HEK293 (cell line): ENCODE measurements at regions not wholly inside any gene's neighbourhood (a gene's known extent, or its start where the extent isn't known, plus 50 kb on each side); places are given as distances from the start of the nearest gene placed in this dataset.

Source experiments
- CTCF ChIA-PET: fragments of 350-600 bp; formaldehyde crosslinking; extraction: SDS; loops from one replicate; lab custom pipeline; 2021; ENCODE audit warnings: antibody characterized with exemption; lab: Yijun Ruan, JAX
- POLR2A ChIA-PET: fragments of 300-600 bp; formaldehyde crosslinking; extraction: SDS; loops from one replicate; lab custom pipeline; 2020; ENCODE audit warnings: antibody characterized with exemption, inconsistent platforms; lab: Yijun Ruan, JAX
- H3K27ac ChIP-seq: fragments of 200-500 bp; sonication (Bioruptor generic); 2 replicates; pipeline ENCODE4 v1.5.1; 2014; ENCODE audit warnings: low read depth, low read length, control low read depth, inconsistent platforms; ENCODE audit errors: extremely low read depth
- H3K36me3 ChIP-seq, 2 experiments: fragments of 200-500 bp in 1 of 2; sonication (Bioruptor generic) in 1 of 2; 1 replicate in 1 of 2; 2 replicates in 1 of 2; pipeline ENCODE4 v1.5.1; 2014 to 2017; ENCODE audit warnings: inconsistent platforms in 2 of 2, low read length in 2 of 2; ENCODE audit not compliant: control insufficient read depth in 2 of 2, insufficient read depth in 1 of 2
- H3K4me1 ChIP-seq: fragments of 200-500 bp; sonication (Bioruptor generic); 2 replicates; pipeline ENCODE4 v1.5.1; 2014; ENCODE audit warnings: mild to moderate bottlenecking, low read length, inconsistent platforms; ENCODE audit not compliant: control insufficient read depth, insufficient read depth
- H3K4me3 ChIP-seq: 2 replicates; pipeline ENCODE4 v1.5.1; 2011; ENCODE audit warnings: low read depth, mild to moderate bottlenecking, control low read depth, low read length, moderate library complexity
- H3K9me3 ChIP-seq: fragments of 200-500 bp; sonication (Bioruptor generic); 2 replicates; pipeline ENCODE4 v1.5.1; 2014; ENCODE audit warnings: low read depth, low read length, inconsistent platforms; ENCODE audit not compliant: control insufficient read depth, insufficient read depth
- HOXA7 ChIP-seq: sonication (generic); formaldehyde crosslinking; IDR thresholded peaks from 2 replicates; pipeline ENCODE4 v1.8.1; 2022; ENCODE audit warnings: missing genetic modification reagents, borderline replicate concordance
- KLF1 ChIP-seq: fragments of 450-650 bp; formaldehyde crosslinking; IDR thresholded peaks from 2 replicates; pipeline ENCODE4 v1.5.1; 2016; ENCODE audit warnings: missing biosample characterization, missing genetic modification characterization
- MYNN ChIP-seq: fragments of 450-650 bp; formaldehyde crosslinking; IDR thresholded peaks from 2 replicates; pipeline ENCODE4 v1.5.1; 2016; ENCODE audit warnings: missing biosample characterization, missing genetic modification characterization, borderline replicate concordance
- SCRT2 ChIP-seq: fragments of 450-650 bp; formaldehyde crosslinking; IDR thresholded peaks from 2 replicates; pipeline ENCODE4 v1.5.1; 2016; ENCODE audit warnings: missing biosample characterization, missing genetic modification characterization
- TRIM28 ChIP-seq: IDR thresholded peaks from 2 replicates; pipeline ENCODE4 v1.6.1; 2011; ENCODE audit warnings: low read length, control low read depth, borderline replicate concordance
- ZBTB1 ChIP-seq: fragments of 450-650 bp; formaldehyde crosslinking; IDR thresholded peaks from 2 replicates; pipeline ENCODE4 v1.5.1; 2016; ENCODE audit warnings: missing biosample characterization, missing genetic modification characterization
- ZEB2 ChIP-seq: fragments of 450-650 bp; formaldehyde crosslinking; IDR thresholded peaks from 2 replicates; pipeline ENCODE4 v1.5.1; 2016; ENCODE audit warnings: missing biosample characterization, missing genetic modification characterization
- ZNF112 ChIP-seq: fragments of 450-650 bp; formaldehyde crosslinking; IDR thresholded peaks from 2 replicates; pipeline ENCODE4 v1.5.0; 2017; ENCODE audit warnings: missing biosample characterization, missing genetic modification characterization
- ZNF169 ChIP-seq: fragments of 450-650 bp; formaldehyde crosslinking; IDR thresholded peaks from 2 replicates; pipeline ENCODE4 v1.5.1; 2016; ENCODE audit warnings: missing biosample characterization, missing genetic modification characterization
- ZNF555 ChIP-seq: fragments of 450-650 bp; formaldehyde crosslinking; conservative IDR thresholded peaks from 2 replicates; pipeline ENCODE4 v1.5.1; 2017; ENCODE audit warnings: missing biosample characterization, mild to moderate bottlenecking, missing genetic modification characterization, inconsistent platforms
- ZNF777 ChIP-seq: fragments of 450-650 bp; formaldehyde crosslinking; IDR thresholded peaks from 2 replicates; pipeline ENCODE4 v1.5.1; 2017; ENCODE audit warnings: missing biosample characterization, missing genetic modification characterization, borderline replicate concordance
- TF ChIP-seq, protein P1 (sequence below): fragments of 450-650 bp; formaldehyde crosslinking; IDR thresholded peaks from 2 replicates; pipeline ENCODE4 v1.5.1; 2017; ENCODE audit warnings: missing biosample characterization, missing genetic modification characterization
- TF ChIP-seq, protein P2 (sequence below): fragments of 450-650 bp; formaldehyde crosslinking; IDR thresholded peaks from 2 replicates; pipeline ENCODE4 v1.5.1; 2017; ENCODE audit warnings: missing biosample characterization, missing genetic modification characterization
- TF ChIP-seq, protein P3 (sequence below): fragments of 450-650 bp; formaldehyde crosslinking; IDR thresholded peaks from 2 replicates; pipeline ENCODE4 v1.5.1; 2016; ENCODE audit warnings: missing biosample characterization, missing genetic modification characterization
- TF ChIP-seq, protein P4 (sequence below): fragments of 450-650 bp; formaldehyde crosslinking; conservative IDR thresholded peaks from 2 replicates; pipeline ENCODE4 v1.5.1; 2016; ENCODE audit warnings: low read depth, missing biosample characterization, missing genetic modification characterization

DNA sequence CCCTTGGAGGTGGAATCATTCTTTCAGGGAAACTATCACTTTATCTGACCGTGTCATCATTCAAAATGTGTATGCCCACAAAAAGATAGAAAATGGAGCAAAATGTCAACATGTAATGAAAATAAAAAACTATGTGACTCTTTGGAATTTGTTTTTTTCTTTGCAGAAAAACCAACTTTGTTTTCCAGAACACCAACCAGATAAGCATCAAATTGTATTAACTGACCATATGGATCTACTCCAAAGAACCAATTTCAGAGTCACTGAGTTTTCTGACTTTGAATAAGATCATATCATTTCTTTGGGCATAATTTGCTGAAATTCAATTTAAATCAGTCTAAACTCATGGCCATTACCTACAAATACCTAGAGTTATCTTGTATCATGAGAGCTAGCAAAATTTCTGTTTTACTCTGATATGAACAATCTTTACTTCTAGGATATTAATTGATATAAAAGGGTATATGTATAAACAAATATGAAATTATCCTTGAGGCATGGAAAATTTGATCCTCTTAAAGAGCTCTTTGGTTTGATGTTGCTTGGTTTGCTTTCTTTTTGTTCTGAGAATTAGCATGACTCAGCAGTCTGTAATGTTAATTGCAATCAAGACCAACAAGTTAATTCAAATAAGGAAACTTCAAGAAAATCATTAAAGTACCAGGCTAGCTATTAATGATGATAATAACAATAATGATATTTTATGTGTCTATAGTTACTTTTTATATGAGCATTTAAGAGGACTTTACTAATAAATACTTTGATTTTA lies 444.4 kb upstream of the MARCKS start (continued):
- TF ChIP-seq, protein P1, sequence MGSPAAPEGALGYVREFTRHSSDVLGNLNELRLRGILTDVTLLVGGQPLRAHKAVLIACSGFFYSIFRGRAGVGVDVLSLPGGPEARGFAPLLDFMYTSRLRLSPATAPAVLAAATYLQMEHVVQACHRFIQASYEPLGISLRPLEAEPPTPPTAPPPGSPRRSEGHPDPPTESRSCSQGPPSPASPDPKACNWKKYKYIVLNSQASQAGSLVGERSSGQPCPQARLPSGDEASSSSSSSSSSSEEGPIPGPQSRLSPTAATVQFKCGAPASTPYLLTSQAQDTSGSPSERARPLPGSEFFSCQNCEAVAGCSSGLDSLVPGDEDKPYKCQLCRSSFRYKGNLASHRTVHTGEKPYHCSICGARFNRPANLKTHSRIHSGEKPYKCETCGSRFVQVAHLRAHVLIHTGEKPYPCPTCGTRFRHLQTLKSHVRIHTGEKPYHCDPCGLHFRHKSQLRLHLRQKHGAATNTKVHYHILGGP = no peak
- TF ChIP-seq ZNF777 (tag by site-specific recombination) (no peak), ZNF555 (tag by site-specific recombination) (no peak), SCRT2 (tag by site-specific recombination) (no peak)

DNA sequence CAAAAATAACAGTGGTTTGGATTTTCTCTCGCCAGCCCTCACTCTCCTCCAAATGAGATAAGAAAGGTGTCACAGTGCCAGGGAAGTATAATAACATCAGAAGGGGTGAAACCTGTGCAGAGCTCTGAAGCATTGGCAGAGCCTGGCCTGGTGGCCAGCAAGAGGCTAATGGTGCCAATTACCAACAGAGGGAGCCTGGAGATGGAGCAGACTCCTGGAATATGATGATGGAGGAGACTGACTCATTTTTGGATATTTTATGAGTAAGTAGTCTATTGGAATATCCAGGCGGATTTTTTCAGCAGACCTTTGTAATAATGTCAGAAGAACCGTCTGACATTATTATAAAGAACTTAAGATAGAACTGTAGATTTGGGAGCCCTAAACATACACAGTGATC lies 442.6 kb upstream of the MARCKS start:
- TF ChIP-seq, protein P2, sequence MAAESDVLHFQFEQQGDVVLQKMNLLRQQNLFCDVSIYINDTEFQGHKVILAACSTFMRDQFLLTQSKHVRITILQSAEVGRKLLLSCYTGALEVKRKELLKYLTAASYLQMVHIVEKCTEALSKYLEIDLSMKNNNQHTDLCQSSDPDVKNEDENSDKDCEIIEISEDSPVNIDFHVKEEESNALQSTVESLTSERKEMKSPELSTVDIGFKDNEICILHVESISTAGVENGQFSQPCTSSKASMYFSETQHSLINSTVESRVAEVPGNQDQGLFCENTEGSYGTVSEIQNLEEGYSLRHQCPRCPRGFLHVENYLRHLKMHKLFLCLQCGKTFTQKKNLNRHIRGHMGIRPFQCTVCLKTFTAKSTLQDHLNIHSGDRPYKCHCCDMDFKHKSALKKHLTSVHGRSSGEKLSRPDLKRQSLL = peak; percentile 63
- no peak for TF ChIP-seq HOXA7 (CRISPR knock-in tag)
- H3K4me3 ChIP-seq = no peak overlapping the region
- no peaks in the 10 kb centered on the region for H3K4me1 ChIP-seq
- H3K36me3 ChIP-seq = no peaks in the 10 kb centered on the region
- POLR2A ChIA-PET = interaction anchor here (0.6 kb wide), 1 partner anchor 444 kb away, joined by 3 read pairs; no protein-coding TSS in a partner anchor
- CTCF ChIA-PET = interaction anchor here (0.7 kb wide), 1 partner anchor 139 kb away, joined by 3 read pairs; no protein-coding TSS in a partner anchor
- H3K9me3 ChIP-seq = no peaks in the 10 kb centered on the region
- H3K27ac ChIP-seq = no peak overlapping the region

DNA sequence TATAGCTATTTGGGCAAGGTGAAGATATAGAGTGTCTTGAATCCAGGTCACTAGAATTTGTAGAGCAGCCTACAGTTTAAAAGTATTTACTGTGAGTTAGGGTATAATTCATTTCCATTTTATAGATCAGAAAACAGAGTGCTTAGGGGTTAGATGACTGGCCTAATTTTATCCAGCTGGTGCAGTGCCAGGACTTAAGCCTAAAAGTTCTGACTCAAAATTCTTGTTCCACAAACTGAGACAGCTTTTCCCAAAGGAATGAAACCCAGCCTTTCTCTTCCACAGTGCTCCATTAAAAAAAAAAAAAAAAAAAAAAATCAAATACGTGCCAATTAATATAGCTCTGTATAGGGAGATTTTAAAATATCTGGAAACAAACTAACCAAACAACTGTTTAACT lies 441.0 kb upstream of the MARCKS start:
- CTCF ChIA-PET = interaction anchor here (0.6 to 1.2 kb wide), 4 partner anchors 10 to 350 kb away, joined by 3 to 4 read pairs (median 4); no protein-coding TSS in a partner anchor
- Histone ChIP-seq H3K4me3 (no peak overlapping the region), H3K27ac (no peak overlapping the region), H3K9me3 (no peaks in the 10 kb centered on the region), H3K36me3 (no peaks in the 10 kb centered on the region), H3K4me1 (no peaks in the 10 kb centered on the region)
- TF ChIP-seq ZNF169 = no peak
- no peak for TF ChIP-seq MYNN (tag by site-specific recombination)
- TF ChIP-seq TRIM28 = no peak
- TF ChIP-seq ZNF112 (tag by site-specific recombination) = no peak
- no peak for TF ChIP-seq ZEB2 (tag by site-specific recombination)
- TF ChIP-seq KLF1 = no peak
- no peak for TF ChIP-seq ZBTB1
- TF ChIP-seq, protein P3, sequence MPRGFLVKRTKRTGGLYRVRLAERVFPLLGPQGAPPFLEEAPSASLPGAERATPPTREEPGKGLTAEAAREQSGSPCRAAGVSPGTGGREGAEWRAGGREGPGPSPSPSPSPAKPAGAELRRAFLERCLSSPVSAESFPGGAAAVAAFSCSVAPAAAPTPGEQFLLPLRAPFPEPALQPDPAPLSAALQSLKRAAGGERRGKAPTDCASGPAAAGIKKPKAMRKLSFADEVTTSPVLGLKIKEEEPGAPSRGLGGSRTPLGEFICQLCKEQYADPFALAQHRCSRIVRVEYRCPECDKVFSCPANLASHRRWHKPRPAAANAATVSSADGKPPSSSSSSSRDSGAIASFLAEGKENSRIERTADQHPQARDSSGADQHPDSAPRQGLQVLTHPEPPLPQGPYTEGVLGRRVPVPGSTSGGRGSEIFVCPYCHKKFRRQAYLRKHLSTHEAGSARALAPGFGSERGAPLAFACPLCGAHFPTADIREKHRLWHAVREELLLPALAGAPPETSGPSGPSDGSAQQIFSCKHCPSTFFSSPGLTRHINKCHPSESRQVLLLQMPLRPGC = no peak
- TF ChIP-seq, protein P4, sequence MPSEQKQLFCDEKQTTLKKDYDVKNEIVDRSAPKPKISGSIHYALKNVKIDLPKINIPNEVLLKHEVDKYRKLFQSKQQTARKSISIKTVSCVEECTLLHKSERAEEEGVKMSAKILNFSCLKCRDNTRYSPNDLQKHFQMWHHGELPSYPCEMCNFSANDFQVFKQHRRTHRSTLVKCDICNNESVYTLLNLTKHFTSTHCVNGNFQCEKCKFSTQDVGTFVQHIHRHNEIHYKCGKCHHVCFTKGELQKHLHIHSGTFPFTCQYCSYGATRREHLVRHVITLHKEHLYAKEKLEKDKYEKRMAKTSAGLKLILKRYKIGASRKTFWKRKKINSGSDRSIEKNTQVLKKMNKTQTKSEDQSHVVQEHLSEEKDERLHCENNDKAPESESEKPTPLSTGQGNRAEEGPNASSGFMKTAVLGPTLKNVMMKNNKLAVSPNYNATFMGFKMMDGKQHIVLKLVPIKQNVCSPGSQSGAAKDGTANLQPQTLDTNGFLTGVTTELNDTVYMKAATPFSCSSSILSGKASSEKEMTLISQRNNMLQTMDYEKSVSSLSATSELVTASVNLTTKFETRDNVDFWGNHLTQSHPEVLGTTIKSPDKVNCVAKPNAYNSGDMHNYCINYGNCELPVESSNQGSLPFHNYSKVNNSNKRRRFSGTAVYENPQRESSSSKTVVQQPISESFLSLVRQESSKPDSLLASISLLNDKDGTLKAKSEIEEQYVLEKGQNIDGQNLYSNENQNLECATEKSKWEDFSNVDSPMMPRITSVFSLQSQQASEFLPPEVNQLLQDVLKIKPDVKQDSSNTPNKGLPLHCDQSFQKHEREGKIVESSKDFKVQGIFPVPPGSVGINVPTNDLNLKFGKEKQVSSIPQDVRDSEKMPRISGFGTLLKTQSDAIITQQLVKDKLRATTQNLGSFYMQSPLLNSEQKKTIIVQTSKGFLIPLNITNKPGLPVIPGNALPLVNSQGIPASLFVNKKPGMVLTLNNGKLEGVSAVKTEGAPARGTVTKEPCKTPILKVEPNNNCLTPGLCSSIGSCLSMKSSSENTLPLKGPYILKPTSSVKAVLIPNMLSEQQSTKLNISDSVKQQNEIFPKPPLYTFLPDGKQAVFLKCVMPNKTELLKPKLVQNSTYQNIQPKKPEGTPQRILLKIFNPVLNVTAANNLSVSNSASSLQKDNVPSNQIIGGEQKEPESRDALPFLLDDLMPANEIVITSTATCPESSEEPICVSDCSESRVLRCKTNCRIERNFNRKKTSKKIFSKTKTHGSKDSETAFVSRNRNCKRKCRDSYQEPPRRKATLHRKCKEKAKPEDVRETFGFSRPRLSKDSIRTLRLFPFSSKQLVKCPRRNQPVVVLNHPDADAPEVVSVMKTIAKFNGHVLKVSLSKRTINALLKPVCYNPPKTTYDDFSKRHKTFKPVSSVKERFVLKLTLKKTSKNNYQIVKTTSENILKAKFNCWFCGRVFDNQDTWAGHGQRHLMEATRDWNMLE (tag by site-specific recombination) = no peak
- POLR2A ChIA-PET = interaction anchor here (0.6 kb wide), 1 partner anchor 52 kb away, joined by 4 read pairs; no protein-coding TSS in a partner anchor
